NB4 (cell line): ENCODE measurements at regions not wholly inside any gene's neighbourhood (a gene's known extent, or its start where the extent isn't known, plus 50 kb on each side); places are given as distances from the start of the nearest gene placed in this dataset.

Source experiments
- CTCF ChIP-seq: IDR thresholded peaks from one replicate; pipeline ENCODE4 v1.5.1; 2012; ENCODE audit warnings: low read depth, low read length
- POLR2A ChIP-seq: IDR thresholded peaks from 2 replicates; pipeline ENCODE4 v1.6.1; 2011; ENCODE audit warnings: mild to moderate bottlenecking; ENCODE audit not compliant: insufficient read length; ENCODE audit errors: extremely low read depth
- TF ChIP-seq, protein P1 (sequence below): IDR thresholded peaks from 2 replicates; pipeline ENCODE4 v1.6.1; 2011; ENCODE audit warnings: low read depth, low read length

DNA sequence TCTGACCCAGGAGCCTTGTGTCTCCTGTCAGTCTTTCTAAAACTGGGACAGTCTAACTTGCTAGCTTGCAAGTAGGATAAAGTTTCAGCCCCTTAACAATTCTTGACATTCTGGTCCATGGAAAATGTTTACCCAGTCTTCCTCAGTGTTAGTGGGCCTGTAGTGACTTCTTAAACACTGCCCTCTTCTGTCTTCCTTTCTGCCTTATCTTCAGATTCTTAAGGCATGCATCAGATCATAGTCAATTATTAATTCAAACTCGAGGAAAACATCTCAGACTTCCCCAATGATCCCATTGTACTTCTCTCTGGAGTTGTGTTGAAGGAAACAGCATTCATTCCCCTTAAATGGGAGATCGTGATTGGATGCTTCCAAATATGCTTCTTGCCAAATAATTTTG, 1199.8 kb downstream of the DTWD2 start:
- no peak for TF ChIP-seq CTCF
- TF ChIP-seq POLR2A = no peak
- TF ChIP-seq, protein P1, sequence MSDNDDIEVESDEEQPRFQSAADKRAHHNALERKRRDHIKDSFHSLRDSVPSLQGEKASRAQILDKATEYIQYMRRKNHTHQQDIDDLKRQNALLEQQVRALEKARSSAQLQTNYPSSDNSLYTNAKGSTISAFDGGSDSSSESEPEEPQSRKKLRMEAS = no peak
